ENCODE measurements at regions not wholly inside any gene's neighbourhood (a gene's known extent, or its start where the extent isn't known, plus 50 kb on each side); places are given as distances from the start of the nearest gene placed in this dataset.

DNA sequence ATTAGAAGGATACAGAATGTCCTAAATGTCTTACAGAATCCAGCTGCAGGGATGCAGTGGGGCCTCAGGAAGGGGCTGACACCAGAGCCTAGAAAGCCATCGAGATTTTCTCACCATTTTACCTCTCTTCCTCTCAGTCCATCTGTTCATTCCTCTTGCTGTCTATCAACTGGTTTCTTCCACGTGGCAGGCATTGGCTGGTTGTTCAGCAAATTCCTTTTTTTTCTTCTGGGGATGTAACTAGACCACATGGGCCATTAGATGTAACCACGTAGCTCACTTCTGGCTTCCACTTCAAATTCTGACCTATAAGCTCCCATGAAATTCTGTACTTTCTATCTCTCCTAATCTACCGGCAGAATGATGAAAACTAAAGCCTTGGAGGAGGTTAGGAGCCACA, 93.6 kb upstream of the MTAP start:
- TF ChIP-seq TAF1 (IDR thresholded peaks at IDR 0.05; ENCODE audit: borderline replicate concordance, insufficient read depth, low read length) (no peak), POLR2AphosphoS5 (IDR thresholded peaks at IDR 0.05; ENCODE audit: low read depth, low read length) (no peak), FOXP2 (optimal IDR thresholded peaks at IDR 0.05; ENCODE audit: borderline replicate concordance, extremely low read depth, extremely low read length, insufficient read depth) (no peak), SIN3A (IDR thresholded peaks at IDR 0.05; ENCODE audit: borderline replicate concordance, insufficient read depth, low read length) (no peak)
- TF ChIP-seq, protein P1, sequence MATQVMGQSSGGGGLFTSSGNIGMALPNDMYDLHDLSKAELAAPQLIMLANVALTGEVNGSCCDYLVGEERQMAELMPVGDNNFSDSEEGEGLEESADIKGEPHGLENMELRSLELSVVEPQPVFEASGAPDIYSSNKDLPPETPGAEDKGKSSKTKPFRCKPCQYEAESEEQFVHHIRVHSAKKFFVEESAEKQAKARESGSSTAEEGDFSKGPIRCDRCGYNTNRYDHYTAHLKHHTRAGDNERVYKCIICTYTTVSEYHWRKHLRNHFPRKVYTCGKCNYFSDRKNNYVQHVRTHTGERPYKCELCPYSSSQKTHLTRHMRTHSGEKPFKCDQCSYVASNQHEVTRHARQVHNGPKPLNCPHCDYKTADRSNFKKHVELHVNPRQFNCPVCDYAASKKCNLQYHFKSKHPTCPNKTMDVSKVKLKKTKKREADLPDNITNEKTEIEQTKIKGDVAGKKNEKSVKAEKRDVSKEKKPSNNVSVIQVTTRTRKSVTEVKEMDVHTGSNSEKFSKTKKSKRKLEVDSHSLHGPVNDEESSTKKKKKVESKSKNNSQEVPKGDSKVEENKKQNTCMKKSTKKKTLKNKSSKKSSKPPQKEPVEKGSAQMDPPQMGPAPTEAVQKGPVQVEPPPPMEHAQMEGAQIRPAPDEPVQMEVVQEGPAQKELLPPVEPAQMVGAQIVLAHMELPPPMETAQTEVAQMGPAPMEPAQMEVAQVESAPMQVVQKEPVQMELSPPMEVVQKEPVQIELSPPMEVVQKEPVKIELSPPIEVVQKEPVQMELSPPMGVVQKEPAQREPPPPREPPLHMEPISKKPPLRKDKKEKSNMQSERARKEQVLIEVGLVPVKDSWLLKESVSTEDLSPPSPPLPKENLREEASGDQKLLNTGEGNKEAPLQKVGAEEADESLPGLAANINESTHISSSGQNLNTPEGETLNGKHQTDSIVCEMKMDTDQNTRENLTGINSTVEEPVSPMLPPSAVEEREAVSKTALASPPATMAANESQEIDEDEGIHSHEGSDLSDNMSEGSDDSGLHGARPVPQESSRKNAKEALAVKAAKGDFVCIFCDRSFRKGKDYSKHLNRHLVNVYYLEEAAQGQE (IDR thresholded peaks at IDR 0.05; ENCODE audit: insufficient read depth in 1 of 2, low read depth in 2 of 2, low read length in 2 of 2) = no peak

DNA sequence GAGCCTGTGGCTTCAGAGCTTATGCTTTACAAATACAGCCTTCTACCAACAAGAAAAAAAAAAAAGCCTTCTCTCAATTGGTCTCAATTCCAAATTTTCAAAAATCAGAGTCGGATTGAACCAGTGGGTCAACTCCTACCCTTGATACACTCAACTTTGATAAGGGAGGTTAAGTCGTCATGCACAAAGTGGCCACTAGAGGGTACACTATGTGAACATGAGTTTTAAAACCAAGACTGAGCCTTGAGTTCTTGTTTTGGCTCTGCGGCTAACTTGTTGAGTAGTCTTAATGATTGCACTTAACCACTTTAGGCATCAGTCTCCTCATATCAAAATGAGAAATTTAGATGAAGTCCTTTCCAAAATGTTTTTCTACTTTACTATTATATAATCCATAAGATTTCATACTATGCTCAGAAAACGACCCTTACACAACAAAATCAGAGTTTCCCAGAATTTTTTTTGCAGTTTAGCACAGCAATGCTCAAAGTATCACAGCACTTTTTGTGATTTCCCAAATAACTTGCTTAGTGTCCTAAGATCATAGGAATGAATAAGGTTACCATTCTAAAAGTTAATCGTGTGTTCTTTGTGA, 92.9 kb upstream of the MTAP start:
- TF ChIP-seq SIN3A (IDR thresholded peaks at IDR 0.05; ENCODE audit: borderline replicate concordance, insufficient read depth, low read length) = no peak
- no peak for TF ChIP-seq POLR2AphosphoS5 (IDR thresholded peaks at IDR 0.05; ENCODE audit: low read depth, low read length)
- TF ChIP-seq FOXP2 (optimal IDR thresholded peaks at IDR 0.05; ENCODE audit: borderline replicate concordance, extremely low read depth, extremely low read length, insufficient read depth) = no peak
- TF ChIP-seq TAF1 (IDR thresholded peaks at IDR 0.05; ENCODE audit: borderline replicate concordance, insufficient read depth, low read length) = no peak
- TF ChIP-seq, protein P1 (IDR thresholded peaks at IDR 0.05; ENCODE audit: insufficient read depth in 1 of 2, low read depth in 2 of 2, low read length in 2 of 2) = no peak

DNA sequence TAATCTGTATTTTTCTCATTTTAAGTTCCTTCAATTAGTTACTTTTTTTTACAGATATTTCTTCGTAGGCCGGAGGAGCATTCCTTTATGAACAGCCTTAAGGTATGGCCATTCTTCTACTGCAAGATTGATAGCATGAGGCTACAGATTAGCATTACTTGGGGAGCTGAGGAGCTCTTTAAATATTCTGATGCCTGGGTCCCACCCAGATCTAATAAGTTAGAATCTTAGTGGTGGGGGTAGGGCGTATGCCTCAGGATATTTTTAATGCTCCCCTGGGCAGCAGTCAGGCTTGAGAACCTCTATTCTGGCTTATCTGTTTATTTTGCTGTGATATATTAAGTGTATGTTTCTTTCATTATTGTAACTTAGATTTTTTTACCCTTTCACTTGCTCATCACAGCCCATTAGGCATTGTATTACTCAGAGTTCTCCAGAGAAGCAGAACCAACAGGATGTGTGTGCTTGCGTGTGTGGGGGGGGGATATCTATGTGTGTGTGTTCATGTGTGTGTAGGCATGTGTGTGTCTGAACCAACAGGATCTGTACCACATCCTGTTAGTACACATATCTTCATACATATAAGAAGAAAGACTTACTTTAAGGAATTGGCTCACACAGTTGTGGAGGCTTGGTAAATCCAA, 91.8 kb upstream of the MTAP start:
- TF ChIP-seq POLR2AphosphoS5 (IDR thresholded peaks at IDR 0.05; ENCODE audit: low read depth, low read length) = no peak
- TF ChIP-seq SIN3A (IDR thresholded peaks at IDR 0.05; ENCODE audit: borderline replicate concordance, insufficient read depth, low read length) = no peak

DNA sequence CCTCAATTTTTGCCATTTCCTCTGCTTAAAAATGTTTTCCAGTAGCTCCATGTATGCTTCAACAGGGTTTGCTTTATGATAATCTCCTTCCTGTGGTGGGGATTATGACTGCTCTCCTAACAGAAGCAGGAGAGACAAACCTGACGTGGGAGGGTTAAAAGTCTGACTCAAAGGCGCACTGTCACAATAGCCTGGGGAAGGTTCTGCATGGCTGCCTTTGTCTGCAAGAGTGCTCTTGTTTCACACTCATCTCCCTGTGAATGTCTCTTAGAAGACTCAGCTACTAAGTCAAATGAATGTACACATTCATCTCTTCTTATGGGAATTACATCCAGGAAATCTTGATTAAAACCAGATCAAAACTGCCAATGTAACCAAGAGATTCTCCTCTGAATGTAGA, 90.9 kb upstream of the MTAP start:
- TF ChIP-seq TAF1 (IDR thresholded peaks at IDR 0.05; ENCODE audit: borderline replicate concordance, insufficient read depth, low read length) = peak; percentile 42; the same call in 1 of the 2 replicates
- TF ChIP-seq, protein P1 (IDR thresholded peaks at IDR 0.05; ENCODE audit: insufficient read depth in 1 of 2, low read depth in 2 of 2, low read length in 2 of 2) = 0 out of 4 replicates have a peak, but pooled peaks of 1 of the 2 experiments have one; percentile 13
- no peak for TF ChIP-seq SIN3A (IDR thresholded peaks at IDR 0.05; ENCODE audit: borderline replicate concordance, insufficient read depth, low read length)
- TF ChIP-seq POLR2AphosphoS5 (IDR thresholded peaks at IDR 0.05; ENCODE audit: low read depth, low read length) = no peak
- TF ChIP-seq FOXP2 (optimal IDR thresholded peaks at IDR 0.05; ENCODE audit: borderline replicate concordance, extremely low read depth, extremely low read length, insufficient read depth) = no peak

DNA sequence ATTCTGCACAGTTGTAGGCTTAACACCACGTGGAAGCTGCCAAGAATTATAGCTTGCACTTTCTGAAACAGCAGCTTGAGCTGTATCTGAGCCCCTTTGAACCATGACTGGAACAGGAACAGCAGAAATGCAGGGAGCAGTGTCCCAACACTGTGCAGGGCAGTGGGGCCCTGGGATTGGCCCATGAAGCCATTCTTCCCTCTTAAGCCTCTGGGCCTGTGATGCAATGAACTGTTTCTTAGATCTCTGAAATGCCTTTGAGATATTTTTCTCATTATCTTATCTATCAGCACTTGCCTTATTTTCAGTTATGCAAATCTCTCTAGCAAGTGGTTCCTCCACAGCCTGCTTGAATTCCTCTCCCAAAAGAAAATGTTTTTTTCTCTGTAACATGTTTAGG, 87.0 kb upstream of the MTAP start:
- TF ChIP-seq POLR2AphosphoS5 (IDR thresholded peaks at IDR 0.05; ENCODE audit: low read depth, low read length) = no peak

DNA sequence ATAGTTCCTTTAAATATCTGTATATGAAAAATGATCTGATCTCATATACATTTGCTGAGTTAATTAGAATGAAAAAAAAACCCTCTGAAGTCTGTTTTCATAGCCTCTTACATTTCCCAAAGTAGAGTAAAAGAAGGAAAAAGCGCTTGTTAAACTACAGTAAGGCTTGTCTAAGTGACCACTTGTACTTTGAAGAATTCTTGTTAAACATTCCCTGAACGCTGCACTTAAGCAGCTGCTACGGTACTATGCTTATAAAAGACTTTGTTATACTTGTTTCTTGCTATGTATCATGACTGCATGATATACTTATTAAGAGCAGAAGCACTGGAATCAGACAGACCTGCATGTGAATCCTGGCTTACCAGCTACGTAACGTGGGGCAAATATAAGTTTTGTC, 81.7 kb upstream of the MTAP start:
- TF ChIP-seq SIN3A (IDR thresholded peaks at IDR 0.05; ENCODE audit: borderline replicate concordance, insufficient read depth, low read length) (no peak), FOXP2 (optimal IDR thresholded peaks at IDR 0.05; ENCODE audit: borderline replicate concordance, extremely low read depth, extremely low read length, insufficient read depth) (no peak), TAF1 (IDR thresholded peaks at IDR 0.05; ENCODE audit: borderline replicate concordance, insufficient read depth, low read length) (no peak), POLR2AphosphoS5 (IDR thresholded peaks at IDR 0.05; ENCODE audit: low read depth, low read length) (no peak)
- TF ChIP-seq, protein P1 (IDR thresholded peaks at IDR 0.05; ENCODE audit: insufficient read depth in 1 of 2, low read depth in 2 of 2, low read length in 2 of 2) = no peak
